Superior temporal gyrus (tissue), 1 donor: ENCODE measurements at regions not wholly inside any gene's neighbourhood (a gene's known extent, or its start where the extent isn't known, plus 50 kb on each side); places are given as distances from the start of the nearest gene placed in this dataset.

Experiments
- DNase-seq: peaks from one replicate; pipeline ENCODE4 v3.0.0-alpha.2; 2016; ENCODE audit errors: extremely low spot score

DNA sequence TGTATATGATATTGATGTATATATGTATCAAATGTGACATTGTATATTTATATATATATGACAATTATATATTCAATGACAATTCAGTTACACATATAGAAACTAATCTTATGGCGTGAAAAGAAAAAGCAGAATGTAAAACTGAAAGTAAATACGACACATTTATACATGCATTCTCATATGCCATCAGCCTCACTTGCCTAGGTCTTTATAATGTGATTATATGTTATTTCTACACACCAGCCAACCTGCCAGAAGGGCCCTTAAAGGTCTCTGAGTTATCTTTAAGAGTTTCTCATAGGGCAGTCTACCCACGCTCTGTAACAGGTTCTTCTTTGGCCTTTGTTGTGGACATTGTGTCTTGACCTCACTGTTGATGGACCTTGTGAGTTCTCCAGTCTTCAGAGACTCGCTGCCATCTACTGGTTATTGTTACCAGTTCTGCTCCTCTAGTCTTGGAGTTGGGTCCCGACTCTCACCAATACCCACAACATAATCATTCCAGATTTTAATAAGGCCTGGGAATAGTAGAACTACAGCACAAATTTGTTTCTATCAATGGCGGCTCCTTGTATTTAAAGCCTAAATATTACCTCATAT is 371.5 kb upstream of the GOLIM4 start:
- DNase-seq: peak; percentile 72

GRCh38 chr3:168461793-168462192 is 366.1 kb upstream of the GOLIM4 start:
- DNase-seq: no peak

DNA sequence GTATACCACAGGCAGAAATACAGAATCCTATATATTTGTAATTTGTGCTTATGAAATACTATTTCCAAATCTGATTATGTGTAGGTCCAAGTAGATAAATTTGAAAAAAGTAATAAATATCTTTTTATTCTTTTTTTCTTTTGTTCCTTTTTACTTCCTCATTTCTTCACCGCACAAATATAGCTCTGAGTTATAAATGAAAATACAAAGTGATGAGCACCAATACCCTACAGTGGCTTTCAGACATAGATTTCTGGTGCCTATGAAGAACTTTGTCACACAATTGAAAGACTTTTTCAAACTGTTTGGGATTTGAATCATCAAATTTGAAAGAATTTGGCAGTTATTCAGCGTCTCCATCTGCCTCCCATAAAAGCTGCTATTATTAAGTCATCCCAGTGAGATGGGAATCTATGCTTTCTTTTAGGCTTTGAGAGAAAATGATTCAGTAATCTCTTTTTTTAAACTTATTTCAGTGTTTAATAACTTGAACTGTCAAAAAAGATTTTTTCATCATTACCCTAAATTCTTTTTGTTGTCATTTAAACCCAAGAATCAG is 363.6 kb upstream of the GOLIM4 start:
- DNase-seq: peak; percentile 54

DNA sequence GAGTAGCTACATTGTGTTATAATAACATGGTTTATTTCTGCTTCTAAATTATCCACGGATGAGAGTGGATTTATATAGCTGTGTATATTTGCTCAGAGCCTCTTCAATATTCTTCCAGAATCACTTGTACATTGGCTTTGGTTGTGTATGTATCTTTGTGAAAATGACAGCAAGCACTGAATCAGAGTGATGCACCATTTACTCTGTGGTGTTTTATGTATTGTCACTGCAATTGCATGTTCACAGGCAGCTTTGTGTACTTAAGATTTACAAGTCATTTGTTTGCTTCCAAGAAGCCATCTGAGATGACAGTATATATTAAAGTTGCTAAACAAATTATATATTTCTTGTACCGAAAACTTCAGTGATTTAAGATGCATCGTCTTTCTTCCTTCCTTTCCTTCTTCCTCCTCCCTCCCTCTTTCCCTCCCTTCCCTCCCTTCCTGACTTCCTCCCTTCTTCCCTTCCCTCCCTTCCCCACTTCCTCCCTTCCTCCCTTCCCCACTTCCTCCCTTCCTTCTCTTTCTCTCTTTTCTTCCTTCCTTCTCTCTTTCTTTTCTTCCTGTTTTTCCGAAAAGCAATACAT is 362.3 kb upstream of the GOLIM4 start:
- no peak for DNase-seq

DNA sequence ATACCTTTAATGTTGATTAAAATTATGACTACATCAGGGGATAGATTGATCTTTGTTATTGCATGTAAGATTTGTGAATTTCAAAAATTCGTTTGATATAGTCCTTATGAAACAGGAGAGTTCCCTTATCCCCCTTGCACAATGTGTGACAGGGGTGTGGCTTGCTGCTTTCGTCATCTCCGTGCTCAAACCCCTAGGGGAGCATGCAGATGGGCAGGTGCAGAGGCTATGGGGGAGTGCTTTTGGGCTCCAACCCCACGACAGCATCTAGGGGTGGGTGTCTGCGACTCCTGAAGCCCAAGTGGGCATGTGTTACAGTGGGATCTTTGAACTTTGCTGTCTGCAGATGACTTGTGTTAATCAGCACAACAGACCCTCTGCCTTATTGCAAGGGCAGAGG is 360.1 kb upstream of the GOLIM4 start:
- DNase-seq: no peak

GRCh38 chr3:168453623-168454022 is 357.9 kb upstream of the GOLIM4 start:
- no peak for DNase-seq

DNA sequence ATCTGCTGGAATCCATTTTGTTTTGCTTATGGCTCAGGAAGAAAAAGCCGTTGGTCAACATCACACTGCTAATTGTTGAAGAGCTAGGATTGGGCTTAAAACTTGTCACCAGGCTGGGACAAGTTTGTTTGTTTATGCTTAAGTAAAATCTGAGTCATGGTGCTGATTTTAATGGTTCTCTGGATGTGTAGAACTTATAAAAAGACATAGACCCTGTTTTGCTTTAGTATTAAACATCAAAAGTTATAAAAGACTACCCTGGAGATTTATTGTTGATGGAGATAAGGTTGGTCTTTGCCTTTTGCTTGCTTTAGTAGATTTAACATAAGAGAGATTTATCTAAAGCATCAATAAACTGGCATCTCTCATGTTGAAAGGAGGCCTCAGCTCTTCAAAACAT is 348.2 kb upstream of the GOLIM4 start:
- no peak for DNase-seq

GRCh38 chr3:168442502-168442901 is 346.8 kb upstream of the GOLIM4 start:
- no peak for DNase-seq

- no peak for DNase-seq
These were observed 340.6 kb upstream of the GOLIM4 start for GRCh38 chr3:168436245-168436724.

DNA sequence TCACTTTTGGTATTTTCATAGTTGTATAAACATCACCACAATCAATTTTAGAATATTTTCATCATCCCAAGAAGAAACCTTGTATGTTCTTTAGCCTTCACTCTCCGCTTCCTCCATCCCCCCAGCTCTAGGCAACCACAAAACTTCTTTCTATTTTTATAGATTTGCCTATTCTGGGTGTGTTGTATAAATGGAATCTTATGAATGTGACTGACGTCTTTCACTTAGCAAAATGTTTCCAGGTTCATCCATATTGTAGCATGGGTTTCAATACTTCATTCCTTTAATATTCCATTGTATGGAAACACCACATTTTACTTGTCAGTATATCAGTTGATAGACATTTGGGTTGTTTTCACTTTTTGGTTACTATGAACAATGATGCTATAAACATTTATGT is 335.8 kb upstream of the GOLIM4 start:
- DNase-seq: no peak

GRCh38 chr3:168427835-168428475 is 332.2 kb upstream of the GOLIM4 start:
- DNase-seq: no peak

GRCh38 chr3:168427156-168427555 is 331.4 kb upstream of the GOLIM4 start:
- DNase-seq: no peak

DNA sequence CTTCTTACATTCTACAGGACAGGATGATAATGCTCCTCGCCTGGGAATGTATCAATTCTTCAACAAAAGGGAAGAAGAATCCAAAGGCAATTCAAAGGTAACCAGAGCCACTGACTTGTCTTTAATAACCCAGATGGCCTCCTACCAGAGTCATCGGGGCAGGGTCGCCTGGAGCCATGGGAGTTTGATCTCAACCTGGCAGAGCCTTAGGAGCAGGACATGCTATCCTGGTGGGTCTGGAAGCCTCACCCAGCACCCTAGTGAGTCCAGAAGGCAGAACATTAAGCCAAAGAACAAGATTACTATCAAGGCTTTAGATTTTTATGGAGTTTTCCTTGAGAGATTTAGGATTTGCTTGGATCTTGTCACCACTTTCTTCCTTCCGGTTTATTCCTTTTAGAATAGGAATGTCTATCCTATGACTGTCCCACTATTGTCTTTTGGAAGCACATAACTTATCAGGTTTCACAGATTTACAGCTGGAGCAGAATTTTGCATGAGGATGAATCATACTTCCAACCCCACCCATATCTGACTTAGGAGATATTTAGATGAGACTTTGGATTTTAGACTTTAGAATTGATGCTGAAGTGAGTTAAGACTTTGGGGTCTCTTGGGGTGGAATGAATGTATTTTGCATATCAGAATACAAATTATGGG is 330.3 kb upstream of the GOLIM4 start:
- no peak for DNase-seq

GRCh38 chr3:168424059-168424734 is 328.5 kb upstream of the GOLIM4 start:
- DNase-seq: no peak

DNA sequence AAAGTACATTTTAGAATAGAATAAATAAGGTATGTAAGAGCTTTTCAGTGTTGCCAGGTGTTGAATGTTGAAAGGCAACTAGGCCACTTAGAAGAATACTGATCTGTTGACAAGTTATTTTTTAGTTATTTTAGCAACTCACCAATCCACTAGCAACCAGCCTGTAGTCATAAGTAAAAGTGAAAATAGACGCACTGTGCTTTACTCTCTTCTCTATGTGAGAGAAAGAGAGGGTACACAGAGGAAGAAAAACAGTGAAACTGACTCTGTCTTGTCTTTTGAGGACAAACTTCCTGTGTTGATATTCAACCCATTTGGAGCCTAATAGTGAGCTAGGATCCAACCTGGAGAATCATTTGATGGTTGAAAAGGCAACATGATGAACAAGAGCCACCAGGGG is 327.1 kb upstream of the GOLIM4 start:
- no peak for DNase-seq

- DNase-seq: no peak
These were observed 323.4 kb upstream of the GOLIM4 start for GRCh38 chr3:168419091-168419490.

GRCh38 chr3:168417016-168417415 is 321.3 kb upstream of the GOLIM4 start:
- no peak for DNase-seq

DNA sequence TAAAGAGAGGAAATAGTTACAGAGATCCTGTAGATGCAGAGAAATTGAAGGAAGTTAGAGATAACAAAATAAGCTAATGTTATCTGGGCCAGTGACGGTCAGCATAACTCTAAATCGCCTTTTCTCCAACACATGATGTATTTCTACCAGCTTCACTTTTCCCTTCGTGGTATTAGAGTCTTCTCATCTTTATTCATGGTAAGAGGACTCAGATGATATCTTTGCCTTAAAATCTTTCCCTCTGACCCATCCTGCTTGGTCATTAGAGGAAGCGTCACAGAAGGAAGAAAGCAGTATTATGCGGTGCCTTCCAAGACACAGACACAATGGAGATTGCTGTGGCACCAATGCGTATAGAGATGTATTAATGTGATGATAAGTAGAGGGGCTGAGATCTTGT is 320.7 kb upstream of the GOLIM4 start:
- DNase-seq: no peak

GRCh38 chr3:168414149-168414548 is 318.4 kb upstream of the GOLIM4 start:
- DNase-seq: no peak

GRCh38 chr3:168407381-168407780 is 311.7 kb upstream of the GOLIM4 start:
- no peak for DNase-seq

GRCh38 chr3:168405288-168405687 is 309.6 kb upstream of the GOLIM4 start:
- DNase-seq: no peak
